ENCODE measurements at regions not wholly inside any gene's neighbourhood (a gene's known extent, or its start where the extent isn't known, plus 50 kb on each side); places are given as distances from the start of the nearest gene placed in this dataset.

DNA sequence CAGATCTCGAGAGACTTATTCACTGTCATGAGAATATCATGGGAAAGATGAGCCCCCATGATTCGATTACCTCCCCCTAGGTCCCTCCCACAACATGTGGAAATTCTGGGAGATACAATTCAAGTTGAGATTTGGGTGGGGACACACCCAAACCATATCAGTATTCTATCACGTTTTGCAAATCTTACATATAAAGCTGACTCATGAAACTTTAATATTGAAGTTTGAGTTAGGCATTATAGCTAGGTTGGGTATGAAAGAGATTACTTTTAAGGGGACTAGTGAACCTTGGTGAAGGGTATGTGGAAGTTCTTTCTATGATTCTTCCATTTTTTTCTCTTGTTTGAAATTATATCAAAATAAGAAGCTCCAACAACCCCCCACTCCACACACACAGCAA is 117.7 kb upstream of the RASGRP1 start:
- TF ChIP-seq POLR2A (IDR thresholded peaks at IDR 0.05) = no peak
- TF ChIP-seq, protein P1, sequence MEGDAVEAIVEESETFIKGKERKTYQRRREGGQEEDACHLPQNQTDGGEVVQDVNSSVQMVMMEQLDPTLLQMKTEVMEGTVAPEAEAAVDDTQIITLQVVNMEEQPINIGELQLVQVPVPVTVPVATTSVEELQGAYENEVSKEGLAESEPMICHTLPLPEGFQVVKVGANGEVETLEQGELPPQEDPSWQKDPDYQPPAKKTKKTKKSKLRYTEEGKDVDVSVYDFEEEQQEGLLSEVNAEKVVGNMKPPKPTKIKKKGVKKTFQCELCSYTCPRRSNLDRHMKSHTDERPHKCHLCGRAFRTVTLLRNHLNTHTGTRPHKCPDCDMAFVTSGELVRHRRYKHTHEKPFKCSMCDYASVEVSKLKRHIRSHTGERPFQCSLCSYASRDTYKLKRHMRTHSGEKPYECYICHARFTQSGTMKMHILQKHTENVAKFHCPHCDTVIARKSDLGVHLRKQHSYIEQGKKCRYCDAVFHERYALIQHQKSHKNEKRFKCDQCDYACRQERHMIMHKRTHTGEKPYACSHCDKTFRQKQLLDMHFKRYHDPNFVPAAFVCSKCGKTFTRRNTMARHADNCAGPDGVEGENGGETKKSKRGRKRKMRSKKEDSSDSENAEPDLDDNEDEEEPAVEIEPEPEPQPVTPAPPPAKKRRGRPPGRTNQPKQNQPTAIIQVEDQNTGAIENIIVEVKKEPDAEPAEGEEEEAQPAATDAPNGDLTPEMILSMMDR (IDR thresholded peaks at IDR 0.05) = no peak

Data from esophagus squamous epithelium (tissue), 4 donors.